Left ventricle myocardium inferior (tissue), 1 donor: ENCODE measurements at regions not wholly inside any gene's neighbourhood (a gene's known extent, or its start where the extent isn't known, plus 50 kb on each side); places are given as distances from the start of the nearest gene placed in this dataset.

Experiments used
- DNase-seq: peaks from one replicate; pipeline ENCODE4 v3.0.0-alpha.2; 2020
- H3K27ac ChIP-seq: fragments of 200-600 bp; replicated peaks from 2 replicates; pipeline ENCODE4 v1.8.0; 2021
- H3K27me3 ChIP-seq: fragments of 200-600 bp; 2 replicates; pipeline ENCODE4 v1.8.0; 2021; ENCODE audit warnings: low read depth
- H3K36me3 ChIP-seq: fragments of 200-600 bp; 2 replicates; pipeline ENCODE4 v1.8.0; 2021
- H3K4me1 ChIP-seq: fragments of 200-600 bp; 2 replicates; pipeline ENCODE4 v1.8.0; 2021
- H3K4me3 ChIP-seq: fragments of 200-600 bp; 2 replicates; pipeline ENCODE4 v1.8.0; 2021; ENCODE audit warnings: mild to moderate bottlenecking, moderate library complexity
- H3K9me3 ChIP-seq: fragments of 200-600 bp; replicated peaks from 2 replicates; pipeline ENCODE4 v1.8.0; 2021
- CTCF ChIP-seq: fragments of 200-600 bp; IDR thresholded peaks from 2 replicates; pipeline ENCODE4 v1.8.0; 2021; ENCODE audit warnings: antibody characterized with exemption, mild to moderate bottlenecking, borderline replicate concordance
- intact Hi-C: fragments of 100-400 bp; cut with micrococcal nuclease; formaldehyde crosslinking; loops from one replicate; pipeline ENCODE4 v1.11.0; 2022
- donor health status: DM: no; HTN: yes; CAD: no; lungs with severe emphysema.

- peaks cover 20% of the 10 kb centered on the region for H3K4me1 ChIP-seq
- H3K4me3 ChIP-seq, result no peak overlapping the region
- no peaks in the 10 kb centered on the region for H3K9me3 ChIP-seq
- no peak for DNase-seq
- no peak for TF ChIP-seq CTCF
- peaks cover 22% of the 10 kb centered on the region for H3K27me3 ChIP-seq
- no peaks in the 10 kb centered on the region for H3K36me3 ChIP-seq
- intact Hi-C loops, result no loop called here
- H3K27ac ChIP-seq, result no peak overlapping the region
Observed at GRCh38 chr6:169848946-169849345, 97.5 kb downstream of the ERMARD start.

GRCh38 chr6:169847901-169848311 lies 96.5 kb downstream of the ERMARD start:
- no peak overlapping the region for H3K4me3 ChIP-seq
- no peak overlapping the region for H3K27ac ChIP-seq
- TF ChIP-seq CTCF, result no peak
- intact Hi-C loops, result no loop called here
- peaks cover 28% of the 10 kb centered on the region for H3K27me3 ChIP-seq
- no peaks in the 10 kb centered on the region for H3K36me3 ChIP-seq
- no peak for DNase-seq
- H3K9me3 ChIP-seq, result no peaks in the 10 kb centered on the region
- H3K4me1 ChIP-seq, result peaks cover 19% of the 10 kb centered on the region

- Histone ChIP-seq H3K27ac (no peak overlapping the region), H3K9me3 (no peaks in the 10 kb centered on the region), H3K27me3 (peaks cover 35% of the 10 kb centered on the region), H3K4me3 (no peak overlapping the region), H3K4me1 (peaks cover 12% of the 10 kb centered on the region), H3K36me3 (no peaks in the 10 kb centered on the region)
- intact Hi-C loops, result no loop called here
- DNase-seq, result no peak
- no peak for TF ChIP-seq CTCF
Observed at GRCh38 chr6:169847141-169847674, 95.8 kb downstream of the ERMARD start.

- no peaks in the 10 kb centered on the region for H3K9me3 ChIP-seq
- no peaks in the 10 kb centered on the region for H3K36me3 ChIP-seq
- no peak for TF ChIP-seq CTCF
- no peak overlapping the region for H3K4me3 ChIP-seq
- no peak overlapping the region for H3K27ac ChIP-seq
- DNase-seq, result no peak
- H3K27me3 ChIP-seq, result peaks cover 36% of the 10 kb centered on the region
- intact Hi-C loops, result no loop called here
- peaks cover 10% of the 10 kb centered on the region for H3K4me1 ChIP-seq
Observed at GRCh38 chr6:169846286-169847056, 95.0 kb downstream of the ERMARD start.

GRCh38 chr6:169845426-169846285 lies 94.2 kb downstream of the ERMARD start:
- Histone ChIP-seq H3K4me1 (peaks cover 1% of the 10 kb centered on the region), H3K27ac (no peak overlapping the region), H3K9me3 (no peaks in the 10 kb centered on the region), H3K27me3 (peaks cover 36% of the 10 kb centered on the region), H3K4me3 (no peak overlapping the region), H3K36me3 (no peaks in the 10 kb centered on the region)
- intact Hi-C loops, result no loop called here
- DNase-seq, result no peak
- no peak for TF ChIP-seq CTCF
